ENCODE measurements at regions not wholly inside any gene's neighbourhood (a gene's known extent, or its start where the extent isn't known, plus 50 kb on each side); places are given as distances from the start of the nearest gene placed in this dataset.

DNA sequence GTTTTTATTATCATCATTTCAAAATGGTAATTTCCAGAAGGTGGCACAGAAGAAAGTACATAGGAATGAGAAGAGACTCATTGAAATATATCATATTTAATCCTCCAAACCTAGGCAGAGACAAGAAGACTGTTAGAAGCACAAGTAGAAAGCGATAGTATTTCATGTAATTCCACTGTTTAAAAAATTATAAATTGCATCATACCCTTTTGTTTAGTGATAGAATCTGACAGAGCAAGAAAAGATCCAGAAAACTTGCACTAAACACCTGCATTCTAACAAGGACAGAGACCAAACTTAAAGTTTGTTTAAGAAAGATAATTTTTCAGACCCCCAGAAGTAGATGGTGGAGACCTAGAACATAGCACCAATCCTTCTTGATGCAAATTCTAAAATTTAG, 56.9 kb upstream of the CD96 start:
- Histone ChIP-seq H3K9me3 (no peaks in the 10 kb centered on the region), H3K4me3 (no peak overlapping the region), H3K36me3 (ENCODE audit: insufficient read depth in 1 of 2, low read depth in 1 of 2) (no peaks in the 10 kb centered on the region), H3K27me3 (ENCODE audit: insufficient read depth in 3 of 3, low read length in 2 of 3) (no peaks in the 10 kb centered on the region), H3K27ac (no peak overlapping the region), H3K4me1 (no peaks in the 10 kb centered on the region)
- 92 to 93% (median 93%) methylated on average over 1 of the region's 1 CpG for WGBS, 3 donors
- ATAC-seq (no peak), DNase-seq (no peak)
- TF ChIP-seq, protein P1, sequence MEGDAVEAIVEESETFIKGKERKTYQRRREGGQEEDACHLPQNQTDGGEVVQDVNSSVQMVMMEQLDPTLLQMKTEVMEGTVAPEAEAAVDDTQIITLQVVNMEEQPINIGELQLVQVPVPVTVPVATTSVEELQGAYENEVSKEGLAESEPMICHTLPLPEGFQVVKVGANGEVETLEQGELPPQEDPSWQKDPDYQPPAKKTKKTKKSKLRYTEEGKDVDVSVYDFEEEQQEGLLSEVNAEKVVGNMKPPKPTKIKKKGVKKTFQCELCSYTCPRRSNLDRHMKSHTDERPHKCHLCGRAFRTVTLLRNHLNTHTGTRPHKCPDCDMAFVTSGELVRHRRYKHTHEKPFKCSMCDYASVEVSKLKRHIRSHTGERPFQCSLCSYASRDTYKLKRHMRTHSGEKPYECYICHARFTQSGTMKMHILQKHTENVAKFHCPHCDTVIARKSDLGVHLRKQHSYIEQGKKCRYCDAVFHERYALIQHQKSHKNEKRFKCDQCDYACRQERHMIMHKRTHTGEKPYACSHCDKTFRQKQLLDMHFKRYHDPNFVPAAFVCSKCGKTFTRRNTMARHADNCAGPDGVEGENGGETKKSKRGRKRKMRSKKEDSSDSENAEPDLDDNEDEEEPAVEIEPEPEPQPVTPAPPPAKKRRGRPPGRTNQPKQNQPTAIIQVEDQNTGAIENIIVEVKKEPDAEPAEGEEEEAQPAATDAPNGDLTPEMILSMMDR (IDR thresholded peaks at IDR 0.05) = no peak
- intact Hi-C loops (cut with DNase I) = no loop called here
